GM20000 (cell line): ENCODE measurements at regions not wholly inside any gene's neighbourhood (a gene's known extent, or its start where the extent isn't known, plus 50 kb on each side); places are given as distances from the start of the nearest gene placed in this dataset.

Experiments
- DNase-seq: peaks from one replicate; pipeline ENCODE4 v3.0.0; 2012; ENCODE audit warnings: low spot score
- TF ChIP-seq, protein P1 (sequence below): IDR thresholded peaks from 2 replicates; pipeline ENCODE4 v1.5.1; 2012; ENCODE audit warnings: mild to moderate bottlenecking, control low read depth; ENCODE audit errors: extremely low read depth, missing control alignments

DNA sequence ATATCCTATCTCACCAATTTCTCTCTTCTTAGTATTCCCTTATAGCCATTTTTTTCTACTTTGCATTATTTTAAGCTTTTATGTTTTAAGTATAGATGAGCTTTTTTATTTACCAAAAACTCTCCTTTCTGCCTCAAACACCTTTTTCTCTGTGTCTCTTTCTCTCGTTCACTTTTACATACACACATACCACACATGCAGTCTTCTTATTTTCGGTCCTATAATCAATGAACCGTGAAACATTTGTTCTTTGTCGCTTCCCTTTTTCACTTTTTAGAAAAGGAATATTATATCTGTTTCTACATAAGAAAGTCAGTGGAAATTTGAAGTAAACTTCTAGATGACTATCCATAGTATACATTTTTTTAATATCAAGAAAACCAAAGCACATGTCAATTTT lies 183.2 kb downstream of the MRPL39 start:
- TF ChIP-seq, protein P1, sequence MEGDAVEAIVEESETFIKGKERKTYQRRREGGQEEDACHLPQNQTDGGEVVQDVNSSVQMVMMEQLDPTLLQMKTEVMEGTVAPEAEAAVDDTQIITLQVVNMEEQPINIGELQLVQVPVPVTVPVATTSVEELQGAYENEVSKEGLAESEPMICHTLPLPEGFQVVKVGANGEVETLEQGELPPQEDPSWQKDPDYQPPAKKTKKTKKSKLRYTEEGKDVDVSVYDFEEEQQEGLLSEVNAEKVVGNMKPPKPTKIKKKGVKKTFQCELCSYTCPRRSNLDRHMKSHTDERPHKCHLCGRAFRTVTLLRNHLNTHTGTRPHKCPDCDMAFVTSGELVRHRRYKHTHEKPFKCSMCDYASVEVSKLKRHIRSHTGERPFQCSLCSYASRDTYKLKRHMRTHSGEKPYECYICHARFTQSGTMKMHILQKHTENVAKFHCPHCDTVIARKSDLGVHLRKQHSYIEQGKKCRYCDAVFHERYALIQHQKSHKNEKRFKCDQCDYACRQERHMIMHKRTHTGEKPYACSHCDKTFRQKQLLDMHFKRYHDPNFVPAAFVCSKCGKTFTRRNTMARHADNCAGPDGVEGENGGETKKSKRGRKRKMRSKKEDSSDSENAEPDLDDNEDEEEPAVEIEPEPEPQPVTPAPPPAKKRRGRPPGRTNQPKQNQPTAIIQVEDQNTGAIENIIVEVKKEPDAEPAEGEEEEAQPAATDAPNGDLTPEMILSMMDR = no peak
- DNase-seq = no peak

DNA sequence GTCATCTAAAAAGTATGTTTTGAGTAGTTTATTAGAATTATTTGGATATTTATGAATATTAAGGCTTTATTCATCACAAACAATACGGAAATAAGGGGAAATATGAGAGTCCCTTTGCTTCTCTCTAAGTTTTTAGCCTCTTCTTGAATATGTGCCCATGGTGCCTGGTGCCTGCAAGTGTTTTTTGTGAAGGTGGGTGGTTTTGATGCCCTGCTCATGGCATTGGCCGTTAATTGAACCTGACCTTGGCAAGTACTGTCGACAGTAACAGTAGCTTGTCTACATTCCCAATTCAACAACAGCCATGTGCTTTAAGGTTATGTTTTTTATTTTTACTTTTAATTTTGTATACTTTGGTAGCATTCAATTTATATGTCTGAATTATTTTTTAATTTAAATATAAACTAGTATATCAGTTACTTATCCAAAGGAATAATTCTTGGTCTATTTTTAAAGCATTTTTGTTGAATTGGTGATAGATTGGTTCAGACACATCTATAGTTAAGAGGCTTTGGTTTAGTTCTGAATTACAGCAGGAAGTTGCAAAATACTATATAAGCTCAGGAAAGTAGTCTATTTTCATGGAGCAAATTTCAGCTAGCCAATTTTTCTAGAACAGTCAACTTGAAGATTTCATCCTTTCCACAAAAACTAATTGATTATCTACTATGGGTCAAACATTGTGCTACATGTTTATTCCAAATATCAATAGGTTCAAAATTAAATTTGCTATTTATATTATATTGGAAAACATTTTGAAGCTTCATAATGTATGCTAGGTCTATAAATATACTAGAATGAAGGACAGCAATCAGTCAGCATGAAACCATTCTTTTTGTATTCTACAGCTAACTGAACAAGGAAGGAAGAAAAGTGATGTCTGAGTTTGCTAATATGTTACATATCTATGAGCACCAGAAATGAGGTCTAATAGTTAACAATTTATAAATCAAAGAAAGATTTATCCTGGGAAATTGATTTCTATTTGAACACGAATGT lies 184.4 kb downstream of the MRPL39 start:
- DNase-seq = no peak
- TF ChIP-seq, protein P1 = no peak

DNA sequence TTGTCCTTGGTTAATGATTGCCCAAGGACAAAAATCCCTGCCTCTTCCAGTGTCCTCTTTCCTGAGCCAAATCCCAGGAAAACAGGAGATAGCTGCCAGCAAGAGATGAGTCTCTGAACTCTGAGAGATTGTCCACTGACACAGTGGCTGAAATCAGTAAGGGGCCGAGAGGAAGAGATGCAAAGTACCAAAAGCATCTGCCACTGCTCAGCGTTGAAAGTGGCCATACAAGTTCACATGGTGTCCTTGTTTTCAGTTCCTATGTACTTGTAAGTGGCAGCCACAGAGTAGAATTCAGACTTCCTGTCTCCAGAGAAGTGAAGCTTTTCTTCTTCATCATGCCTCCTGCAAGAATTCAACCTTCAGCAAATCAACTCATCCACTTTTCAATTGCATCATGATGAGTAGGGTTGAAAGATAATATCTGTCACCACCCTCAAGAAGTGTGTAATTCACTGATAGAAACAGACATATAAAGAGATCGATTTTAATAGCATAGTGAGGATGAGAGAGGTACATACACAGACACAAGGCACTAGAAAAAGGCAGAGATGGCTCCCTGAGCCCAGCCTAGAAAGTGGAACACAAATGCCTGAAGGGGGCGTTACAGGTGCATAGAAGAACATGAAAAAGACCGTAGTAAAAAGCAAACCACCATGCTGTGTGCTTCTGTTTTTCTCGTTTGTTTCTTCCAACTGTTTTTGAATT lies 185.8 kb downstream of the MRPL39 start:
- TF ChIP-seq, protein P1 = peak; percentile 72
- DNase-seq = peak; percentile 33

DNA sequence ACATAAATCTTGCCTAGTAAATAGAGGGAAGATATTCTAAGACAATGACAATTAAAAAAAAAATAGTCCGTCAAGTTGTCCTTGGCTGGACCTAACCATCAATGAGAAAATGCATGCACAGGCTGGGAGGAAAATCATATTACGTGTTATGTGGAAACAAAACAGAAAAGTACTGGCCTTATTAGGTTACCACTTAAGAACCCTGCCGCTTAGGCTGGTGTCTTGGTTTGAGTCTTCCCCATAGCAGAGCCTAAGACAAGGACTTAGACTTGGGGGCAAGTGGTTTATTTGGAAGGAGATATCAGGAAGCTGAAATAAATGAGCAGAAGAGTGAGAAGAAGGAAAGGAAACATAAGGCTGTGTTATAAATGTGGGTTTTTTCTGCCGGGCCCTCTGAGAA lies 186.4 kb downstream of the MRPL39 start:
- DNase-seq = no peak
- TF ChIP-seq, protein P1 = no peak

DNA sequence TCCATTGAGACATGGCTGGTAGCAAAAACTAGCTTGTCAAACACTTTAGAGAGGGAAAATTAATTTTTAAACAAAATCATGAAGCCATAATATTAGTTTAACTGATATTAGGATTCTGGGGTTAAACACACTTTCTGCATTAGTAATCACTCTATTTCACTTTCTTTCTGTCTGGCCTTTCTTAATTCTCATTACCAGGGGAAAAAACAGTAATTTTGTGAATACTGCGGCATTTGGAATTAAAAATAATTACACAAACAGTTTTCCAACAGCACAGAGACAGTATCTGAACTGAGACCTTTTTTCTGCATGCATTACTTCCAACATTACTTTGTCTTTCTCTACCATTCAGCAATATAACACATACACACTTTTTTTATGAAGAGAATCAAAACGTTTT lies 190.6 kb downstream of the MRPL39 start:
- TF ChIP-seq, protein P1 = no peak

DNA sequence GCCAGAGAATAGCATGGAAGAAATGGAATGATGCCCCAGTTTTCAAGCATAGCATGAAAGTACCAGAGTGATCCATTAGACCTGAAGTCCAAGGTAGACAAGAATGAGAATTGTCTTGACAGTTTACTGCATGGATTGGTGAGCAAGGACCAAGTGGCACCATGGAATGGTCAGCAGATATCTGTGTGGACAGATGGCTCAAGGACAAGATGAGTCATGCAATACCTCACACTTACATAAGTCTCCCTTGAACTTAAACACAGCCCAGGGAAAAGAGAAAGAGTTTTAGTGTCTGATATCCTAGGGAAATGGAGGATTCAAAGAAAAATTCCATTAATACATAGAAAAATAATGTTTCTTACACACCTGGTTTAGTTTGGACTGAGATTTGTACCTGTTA lies 195.2 kb downstream of the MRPL39 start:
- no peak for DNase-seq
- TF ChIP-seq, protein P1 = no peak

More for the DNA sequence above, 190.6 kb downstream of the MRPL39 start:
- DNase-seq = no peak

DNA sequence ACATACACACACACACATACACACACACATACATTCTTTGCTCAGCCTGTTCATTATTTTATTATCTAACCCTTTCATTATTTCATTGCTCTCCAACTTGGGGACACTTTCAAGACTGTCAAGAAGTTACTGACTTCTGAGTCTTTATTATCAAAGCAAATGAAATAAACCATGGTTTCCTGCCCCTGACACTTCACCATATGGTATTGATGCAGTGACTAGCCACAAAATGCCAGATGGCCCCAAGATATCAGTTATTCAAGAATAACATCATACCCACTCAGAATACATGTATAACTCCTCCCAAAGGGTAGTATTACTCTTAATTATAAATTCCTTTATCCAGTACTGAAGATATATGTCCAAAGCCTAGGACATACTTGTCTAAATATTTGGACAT lies 197.3 kb downstream of the MRPL39 start:
- TF ChIP-seq, protein P1 = no peak
- no peak for DNase-seq
